ENCODE measurements at regions not wholly inside any gene's neighbourhood (a gene's known extent, or its start where the extent isn't known, plus 50 kb on each side); places are given as distances from the start of the nearest gene placed in this dataset.

- TF ChIP-seq, protein P1, sequence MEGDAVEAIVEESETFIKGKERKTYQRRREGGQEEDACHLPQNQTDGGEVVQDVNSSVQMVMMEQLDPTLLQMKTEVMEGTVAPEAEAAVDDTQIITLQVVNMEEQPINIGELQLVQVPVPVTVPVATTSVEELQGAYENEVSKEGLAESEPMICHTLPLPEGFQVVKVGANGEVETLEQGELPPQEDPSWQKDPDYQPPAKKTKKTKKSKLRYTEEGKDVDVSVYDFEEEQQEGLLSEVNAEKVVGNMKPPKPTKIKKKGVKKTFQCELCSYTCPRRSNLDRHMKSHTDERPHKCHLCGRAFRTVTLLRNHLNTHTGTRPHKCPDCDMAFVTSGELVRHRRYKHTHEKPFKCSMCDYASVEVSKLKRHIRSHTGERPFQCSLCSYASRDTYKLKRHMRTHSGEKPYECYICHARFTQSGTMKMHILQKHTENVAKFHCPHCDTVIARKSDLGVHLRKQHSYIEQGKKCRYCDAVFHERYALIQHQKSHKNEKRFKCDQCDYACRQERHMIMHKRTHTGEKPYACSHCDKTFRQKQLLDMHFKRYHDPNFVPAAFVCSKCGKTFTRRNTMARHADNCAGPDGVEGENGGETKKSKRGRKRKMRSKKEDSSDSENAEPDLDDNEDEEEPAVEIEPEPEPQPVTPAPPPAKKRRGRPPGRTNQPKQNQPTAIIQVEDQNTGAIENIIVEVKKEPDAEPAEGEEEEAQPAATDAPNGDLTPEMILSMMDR (IDR thresholded peaks at IDR 0.05) = no peak
- TF ChIP-seq POLR2A (IDR thresholded peaks at IDR 0.05) = no peak
Measured at GRCh38 chr18:8952174-8952573, 150.3 kb upstream of the NDUFV2 start.
